ENCODE measurements at regions not wholly inside any gene's neighbourhood (a gene's known extent, or its start where the extent isn't known, plus 50 kb on each side); places are given as distances from the start of the nearest gene placed in this dataset.

GRCh38 chr3:35486295-35486694 is 153.0 kb upstream of the ARPP21 start:
- Histone ChIP-seq H3K4me3 (no peak overlapping the region), H3K9me3 (no peaks in the 10 kb centered on the region), H3K36me3 (no peaks in the 10 kb centered on the region), H3K27me3 (no peaks in the 10 kb centered on the region), H3K4me1 (no peaks in the 10 kb centered on the region), H3K27ac (no peak overlapping the region)
- no peak for DNase-seq
- TF ChIP-seq POLR2A (IDR thresholded peaks at IDR 0.05) (no peak), CTCF (IDR thresholded peaks at IDR 0.05) (no peak), POLR2AphosphoS5 (IDR thresholded peaks at IDR 0.05) (no peak), EP300 (IDR thresholded peaks at IDR 0.05) (no peak)
- WGBS, 2 donors: 62 to 71% methylated on average over 1 of the region's 1 CpG
- intact Hi-C loops (cut with DNase I): no loop called here

- Histone ChIP-seq H3K4me1 (no peaks in the 10 kb centered on the region), H3K36me3 (no peaks in the 10 kb centered on the region), H3K4me3 (no peak overlapping the region), H3K27ac (no peak overlapping the region), H3K9me3 (no peaks in the 10 kb centered on the region), H3K27me3 (no peaks in the 10 kb centered on the region)
- no peak for DNase-seq
- WGBS, 2 donors: 42 to 55% methylated on average over 2 of the region's 2 CpGs
- TF ChIP-seq EP300 (IDR thresholded peaks at IDR 0.05): no peak
- no peak for TF ChIP-seq POLR2AphosphoS5 (IDR thresholded peaks at IDR 0.05)
- no peak for TF ChIP-seq POLR2A (IDR thresholded peaks at IDR 0.05)
- no peak for TF ChIP-seq CTCF (IDR thresholded peaks at IDR 0.05)
- intact Hi-C loops (cut with DNase I): no loop called here
Measured at GRCh38 chr3:35487376-35487775, 151.9 kb upstream of the ARPP21 start.

- intact Hi-C loops (cut with DNase I): no loop called here
- 78 to 86% methylated on average over 1 of the region's 1 CpG for WGBS, 2 donors
- no peaks in the 10 kb centered on the region for H3K27me3 ChIP-seq
- H3K9me3 ChIP-seq: no peaks in the 10 kb centered on the region
- no peaks in the 10 kb centered on the region for H3K36me3 ChIP-seq
- no peak overlapping the region for H3K27ac ChIP-seq
- TF ChIP-seq POLR2AphosphoS5 (IDR thresholded peaks at IDR 0.05): no peak
- no peak for TF ChIP-seq POLR2A (IDR thresholded peaks at IDR 0.05)
- no peak for TF ChIP-seq EP300 (IDR thresholded peaks at IDR 0.05)
- TF ChIP-seq CTCF (IDR thresholded peaks at IDR 0.05): no peak
- DNase-seq: no peak
- H3K4me3 ChIP-seq: no peak overlapping the region
- H3K4me1 ChIP-seq: no peaks in the 10 kb centered on the region
Measured at GRCh38 chr3:35488526-35488925, 150.8 kb upstream of the ARPP21 start.

- Histone ChIP-seq H3K27me3 (no peaks in the 10 kb centered on the region), H3K36me3 (no peaks in the 10 kb centered on the region), H3K4me1 (no peaks in the 10 kb centered on the region), H3K4me3 (no peak overlapping the region), H3K27ac (no peak overlapping the region), H3K9me3 (no peaks in the 10 kb centered on the region)
- 49% methylated on average over 2 of the region's 2 CpGs for WGBS, 2 donors
- intact Hi-C loops (cut with DNase I): no loop called here
- no peak for TF ChIP-seq POLR2AphosphoS5 (IDR thresholded peaks at IDR 0.05)
- no peak for TF ChIP-seq EP300 (IDR thresholded peaks at IDR 0.05)
- no peak for TF ChIP-seq POLR2A (IDR thresholded peaks at IDR 0.05)
- no peak for TF ChIP-seq CTCF (IDR thresholded peaks at IDR 0.05)
- DNase-seq: no peak
Measured at GRCh38 chr3:35492841-35493240, 146.5 kb upstream of the ARPP21 start.

- WGBS, 2 donors: 38 to 53% methylated on average over 4 of the region's 4 CpGs
- Histone ChIP-seq H3K4me1 (no peaks in the 10 kb centered on the region), H3K4me3 (no peak overlapping the region), H3K27me3 (no peaks in the 10 kb centered on the region), H3K36me3 (no peaks in the 10 kb centered on the region), H3K27ac (no peak overlapping the region), H3K9me3 (no peaks in the 10 kb centered on the region)
- no peak for TF ChIP-seq EP300 (IDR thresholded peaks at IDR 0.05)
- no peak for TF ChIP-seq CTCF (IDR thresholded peaks at IDR 0.05)
- no peak for TF ChIP-seq POLR2A (IDR thresholded peaks at IDR 0.05)
- TF ChIP-seq POLR2AphosphoS5 (IDR thresholded peaks at IDR 0.05): no peak
- DNase-seq: no peak
- intact Hi-C loops (cut with DNase I): no loop called here
Measured at GRCh38 chr3:35498506-35499210, 140.7 kb upstream of the ARPP21 start.

Data from sigmoid colon (tissue), 6 donors.